ENCODE measurements at regions not wholly inside any gene's neighbourhood (a gene's known extent, or its start where the extent isn't known, plus 50 kb on each side); places are given as distances from the start of the nearest gene placed in this dataset.

DNA sequence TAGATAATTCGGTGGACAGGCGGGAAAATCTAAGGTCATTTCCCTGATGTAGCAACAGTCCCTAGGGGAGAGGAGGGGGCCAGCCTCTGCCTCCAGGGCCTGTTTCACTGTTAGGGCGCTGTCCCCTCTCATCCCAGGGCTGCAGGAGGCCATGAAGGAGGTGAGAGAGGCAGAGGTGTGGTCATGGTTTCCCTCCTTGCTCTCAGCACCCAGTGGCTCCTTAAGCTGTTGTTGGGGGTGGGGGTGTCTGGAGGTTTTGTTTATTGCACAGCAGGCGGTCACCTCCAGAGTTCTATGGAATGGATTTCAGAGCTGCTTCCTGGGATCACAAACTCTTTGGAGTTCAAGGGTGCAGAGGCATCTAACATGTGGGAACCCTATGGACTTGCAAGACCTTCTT lies 212.5 kb upstream of the RTL1 start:
- no peak for TF ChIP-seq EZH2 (IDR thresholded peaks at IDR 0.05; ENCODE audit: borderline replicate concordance, low read depth, low read length, poor library complexity, severe bottlenecking)
- TF ChIP-seq, protein P1, sequence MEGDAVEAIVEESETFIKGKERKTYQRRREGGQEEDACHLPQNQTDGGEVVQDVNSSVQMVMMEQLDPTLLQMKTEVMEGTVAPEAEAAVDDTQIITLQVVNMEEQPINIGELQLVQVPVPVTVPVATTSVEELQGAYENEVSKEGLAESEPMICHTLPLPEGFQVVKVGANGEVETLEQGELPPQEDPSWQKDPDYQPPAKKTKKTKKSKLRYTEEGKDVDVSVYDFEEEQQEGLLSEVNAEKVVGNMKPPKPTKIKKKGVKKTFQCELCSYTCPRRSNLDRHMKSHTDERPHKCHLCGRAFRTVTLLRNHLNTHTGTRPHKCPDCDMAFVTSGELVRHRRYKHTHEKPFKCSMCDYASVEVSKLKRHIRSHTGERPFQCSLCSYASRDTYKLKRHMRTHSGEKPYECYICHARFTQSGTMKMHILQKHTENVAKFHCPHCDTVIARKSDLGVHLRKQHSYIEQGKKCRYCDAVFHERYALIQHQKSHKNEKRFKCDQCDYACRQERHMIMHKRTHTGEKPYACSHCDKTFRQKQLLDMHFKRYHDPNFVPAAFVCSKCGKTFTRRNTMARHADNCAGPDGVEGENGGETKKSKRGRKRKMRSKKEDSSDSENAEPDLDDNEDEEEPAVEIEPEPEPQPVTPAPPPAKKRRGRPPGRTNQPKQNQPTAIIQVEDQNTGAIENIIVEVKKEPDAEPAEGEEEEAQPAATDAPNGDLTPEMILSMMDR (conservative IDR thresholded peaks at IDR 0.05; ENCODE audit: low read depth, low read length) = no peak

All from A673 (cell line).